Prostate gland (tissue), 2 donors: ENCODE measurements at regions not wholly inside any gene's neighbourhood (a gene's known extent, or its start where the extent isn't known, plus 50 kb on each side); places are given as distances from the start of the nearest gene placed in this dataset.

Experiments
- DNase-seq: peaks from one replicate; pipeline ENCODE4 v3.0.0-alpha.2; 2019; ENCODE audit warnings: low spot score
- H3K27ac ChIP-seq, 2 donors: fragments of 200-600 bp; sonication (generic); 2 replicates each; pipeline ENCODE4 v1.5.1; 2017 to 2019
- H3K27me3 ChIP-seq: fragments of 200-600 bp; sonication (generic); replicated peaks from 2 replicates; pipeline ENCODE4 v1.5.1; 2019; ENCODE audit not compliant: insufficient read depth
- H3K36me3 ChIP-seq, 2 donors: fragments of 200-600 bp; sonication (generic); 1 replicate in 1 of 2; 2 replicates in 1 of 2; pipeline versions ENCODE4 v1.5.1 to v1.8.1; 2017 to 2019
- H3K4me1 ChIP-seq: fragments of 200-600 bp; sonication (generic); replicated peaks from 2 replicates; pipeline ENCODE4 v1.5.1; 2019
- H3K4me3 ChIP-seq, 2 donors: fragments of 200-600 bp; sonication (generic); 2 replicates each; pipeline ENCODE4 v1.5.1; 2017 to 2019
- H3K9me3 ChIP-seq: fragments of 200-600 bp; sonication (generic); 2 replicates; pipeline ENCODE4 v1.5.1; 2017
- POLR2A ChIP-seq: fragments of 450-650 bp; IDR thresholded peaks from one replicate; pipeline ENCODE4 v1.6.1; 2016; ENCODE audit warnings: antibody characterized with exemption, mild to moderate bottlenecking
- POLR2AphosphoS5 ChIP-seq: sonication (generic); formaldehyde crosslinking; IDR thresholded peaks from one replicate; pipeline ENCODE4 v1.6.1; 2017; ENCODE audit warnings: antibody characterized with exemption
- WGBS: methylation state at CpG from one replicate; pipeline ENCODE4 v1.1.5; 2018; 5-methylcytosine and 5-hydroxymethylcytosine counted together
- intact Hi-C: fragments of 100-400 bp; cut with DNase I; formaldehyde crosslinking; loops from one replicate; pipeline ENCODE4 v1.14.2; 2022
- TF ChIP-seq, protein P1 (sequence below), 4 experiments: fragments of 200-600 bp in 2 of 4; fragments of 450-650 bp in 2 of 4; sonication (generic) in 2 of 4; IDR thresholded peaks; 1 replicate in 3 of 4; 2 replicates in 1 of 4; pipeline ENCODE4 v1.5.1; 2016 to 2019; ENCODE audit warnings: antibody characterized with exemption in 4 of 4, mild to moderate bottlenecking in 2 of 4, moderate library complexity in 2 of 4

DNA sequence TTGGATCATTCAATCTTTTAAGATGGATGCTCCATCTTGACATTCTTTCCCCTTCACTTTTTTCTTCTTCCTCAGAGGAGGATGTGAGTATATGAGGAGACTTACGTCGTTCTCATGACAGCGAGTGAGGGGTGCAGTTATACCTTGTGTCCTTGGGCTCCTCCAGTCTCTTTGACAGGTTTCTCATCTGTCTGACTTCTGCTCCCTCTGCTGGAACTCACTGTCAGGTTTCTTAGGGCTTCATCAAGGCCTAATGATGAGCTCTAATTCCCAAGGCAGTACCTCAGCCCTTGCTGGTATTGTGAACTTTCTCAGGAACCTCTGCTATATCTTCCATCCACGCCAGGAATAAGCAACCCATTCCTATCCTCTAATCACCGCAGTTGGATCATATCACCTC, 237.8 kb upstream of the ADGRL3 start:
- TF ChIP-seq POLR2AphosphoS5, result no peak
- TF ChIP-seq POLR2A, result no peak
- TF ChIP-seq, protein P1, sequence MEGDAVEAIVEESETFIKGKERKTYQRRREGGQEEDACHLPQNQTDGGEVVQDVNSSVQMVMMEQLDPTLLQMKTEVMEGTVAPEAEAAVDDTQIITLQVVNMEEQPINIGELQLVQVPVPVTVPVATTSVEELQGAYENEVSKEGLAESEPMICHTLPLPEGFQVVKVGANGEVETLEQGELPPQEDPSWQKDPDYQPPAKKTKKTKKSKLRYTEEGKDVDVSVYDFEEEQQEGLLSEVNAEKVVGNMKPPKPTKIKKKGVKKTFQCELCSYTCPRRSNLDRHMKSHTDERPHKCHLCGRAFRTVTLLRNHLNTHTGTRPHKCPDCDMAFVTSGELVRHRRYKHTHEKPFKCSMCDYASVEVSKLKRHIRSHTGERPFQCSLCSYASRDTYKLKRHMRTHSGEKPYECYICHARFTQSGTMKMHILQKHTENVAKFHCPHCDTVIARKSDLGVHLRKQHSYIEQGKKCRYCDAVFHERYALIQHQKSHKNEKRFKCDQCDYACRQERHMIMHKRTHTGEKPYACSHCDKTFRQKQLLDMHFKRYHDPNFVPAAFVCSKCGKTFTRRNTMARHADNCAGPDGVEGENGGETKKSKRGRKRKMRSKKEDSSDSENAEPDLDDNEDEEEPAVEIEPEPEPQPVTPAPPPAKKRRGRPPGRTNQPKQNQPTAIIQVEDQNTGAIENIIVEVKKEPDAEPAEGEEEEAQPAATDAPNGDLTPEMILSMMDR (IDR thresholded peaks at IDR 0.05), result no peak
- Histone ChIP-seq H3K4me1 (no peaks in the 10 kb centered on the region), H3K27me3 (no peaks in the 10 kb centered on the region), H3K9me3 (no peaks in the 10 kb centered on the region), H3K36me3 (no peaks in the 10 kb centered on the region), H3K4me3 (no peak overlapping the region), H3K27ac (no peak overlapping the region)
- no peak for DNase-seq
- intact Hi-C loops, result no loop called here
- 85% methylated on average over 5 of the region's 5 CpGs for WGBS

DNA sequence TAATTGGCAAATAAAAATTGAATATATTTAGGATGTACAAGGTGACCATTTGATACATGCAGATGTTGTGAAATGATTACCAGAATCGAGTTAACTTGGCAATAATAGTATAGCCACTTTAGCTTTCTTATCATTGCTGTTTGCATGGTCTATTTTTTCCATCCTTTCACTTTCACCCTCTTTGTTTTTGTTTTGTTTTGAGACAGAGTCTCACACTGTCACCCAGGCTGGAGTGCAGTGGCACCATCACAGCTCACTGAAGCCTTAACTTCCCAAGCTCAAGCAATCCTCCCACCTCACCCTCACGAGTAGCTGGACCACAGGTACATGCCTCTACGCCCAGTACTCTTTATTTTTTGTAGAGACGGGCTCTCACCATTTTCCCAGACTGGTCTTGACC, 218.6 kb upstream of the ADGRL3 start:
- Histone ChIP-seq H3K27ac (no peak overlapping the region), H3K27me3 (no peaks in the 10 kb centered on the region), H3K9me3 (no peaks in the 10 kb centered on the region), H3K4me3 (no peak overlapping the region), H3K36me3 (no peaks in the 10 kb centered on the region), H3K4me1 (no peaks in the 10 kb centered on the region)
- intact Hi-C loops, result no loop called here
- DNase-seq, result no peak
- TF ChIP-seq, protein P1 (IDR thresholded peaks at IDR 0.05), result no peak
- TF ChIP-seq POLR2A, result no peak
- no peak for TF ChIP-seq POLR2AphosphoS5
- WGBS, result 74% methylated on average over 4 of the region's 4 CpGs

GRCh38 chr4:60989141-60989540, 211.0 kb upstream of the ADGRL3 start:
- Histone ChIP-seq H3K4me1 (no peaks in the 10 kb centered on the region), H3K27me3 (no peaks in the 10 kb centered on the region), H3K9me3 (no peaks in the 10 kb centered on the region), H3K4me3 (no peak overlapping the region), H3K36me3 (no peaks in the 10 kb centered on the region), H3K27ac (no peak overlapping the region)
- intact Hi-C loops, result no loop called here
- 56% methylated on average over 1 of the region's 1 CpG for WGBS
- TF ChIP-seq POLR2AphosphoS5 (no peak), POLR2A (no peak)
- TF ChIP-seq, protein P1 (IDR thresholded peaks at IDR 0.05), result no peak
- DNase-seq, result no peak

DNA sequence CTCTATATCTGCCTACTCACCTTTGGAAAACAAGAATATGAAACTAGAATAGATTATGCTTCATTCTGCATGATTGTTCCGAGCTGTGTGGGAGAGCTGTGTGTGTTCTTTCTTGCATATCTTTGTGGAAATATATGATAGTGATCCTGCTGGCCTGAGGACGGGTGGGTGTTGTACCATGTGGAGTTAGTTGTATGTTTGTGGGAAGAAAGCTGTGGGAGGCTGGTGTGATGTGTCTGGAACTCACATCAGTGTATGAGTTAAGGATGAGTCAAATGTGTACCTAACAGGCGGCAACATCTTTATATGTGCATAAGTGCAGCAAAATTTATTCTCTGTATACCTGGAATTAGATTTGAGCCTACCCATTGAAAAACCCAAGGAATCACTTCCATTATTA, 208.1 kb upstream of the ADGRL3 start:
- no peak for TF ChIP-seq POLR2AphosphoS5
- no peak for TF ChIP-seq POLR2A
- TF ChIP-seq, protein P1 (IDR thresholded peaks at IDR 0.05), result no peak

GRCh38 chr4:61003301-61003700, 196.8 kb upstream of the ADGRL3 start:
- DNase-seq, result no peak
- Histone ChIP-seq H3K9me3 (no peaks in the 10 kb centered on the region), H3K4me1 (no peaks in the 10 kb centered on the region), H3K4me3 (no peak overlapping the region), H3K36me3 (no peaks in the 10 kb centered on the region), H3K27me3 (no peaks in the 10 kb centered on the region), H3K27ac (no peak overlapping the region)
- TF ChIP-seq, protein P1 (IDR thresholded peaks at IDR 0.05), result no peak
- TF ChIP-seq POLR2A (no peak), POLR2AphosphoS5 (no peak)
- intact Hi-C loops, result no loop called here

More for the DNA sequence above, 208.1 kb upstream of the ADGRL3 start:
- Histone ChIP-seq H3K4me3 (no peak overlapping the region), H3K36me3 (no peaks in the 10 kb centered on the region), H3K27ac (no peak overlapping the region), H3K9me3 (no peaks in the 10 kb centered on the region), H3K27me3 (no peaks in the 10 kb centered on the region), H3K4me1 (no peaks in the 10 kb centered on the region)
- 82% methylated on average over 3 of the region's 3 CpGs for WGBS
- DNase-seq, result no peak
- intact Hi-C loops, result no loop called here
